Lower leg skin (tissue), 4 donors: ENCODE measurements at regions not wholly inside any gene's neighbourhood (a gene's known extent, or its start where the extent isn't known, plus 50 kb on each side); places are given as distances from the start of the nearest gene placed in this dataset.

ENCODE experiments used
- DNase-seq, 2 donors: peaks; one replicate each; pipeline ENCODE4 v3.0.0-alpha.2; 2019; ENCODE audit warnings: low spot score in 2 of 2
- H3K4me3 ChIP-seq: fragments of 200-600 bp; sonication (generic); 2 replicates; pipeline ENCODE4 v1.5.1; 2017; ENCODE audit warnings: mild to moderate bottlenecking, low read depth; ENCODE audit not compliant: poor library complexity, severe bottlenecking
- CTCF ChIP-seq, 3 donors: fragments of 450-650 bp; IDR thresholded peaks; one replicate each; pipeline ENCODE4 v1.5.1; 2016; ENCODE audit warnings: antibody characterized with exemption in 3 of 3, mild to moderate bottlenecking in 3 of 3, moderate library complexity in 2 of 3
- POLR2A ChIP-seq, 2 donors: fragments of 450-650 bp; IDR thresholded peaks; one replicate each; pipeline ENCODE4 v1.6.1; 2016 to 2017; ENCODE audit warnings: antibody characterized with exemption in 2 of 2, mild to moderate bottlenecking in 1 of 2, moderate library complexity in 1 of 2
- WGBS, 2 donors: methylation state at CpG; one replicate each; pipeline ENCODE4 v1.1.5; 2018; 5-methylcytosine and 5-hydroxymethylcytosine counted together
- intact Hi-C: fragments of 100-400 bp; cut with DNase I; formaldehyde crosslinking; loops from one replicate; pipeline ENCODE4 v1.15.0; 2023; ENCODE audit warnings: low total_unique reads

GRCh38 chrY:21240662-21241310 is 270.4 kb upstream of the RBMY1B start:
- DNase-seq: no peak
- intact Hi-C loops: no loop called here
- WGBS, 2 donors: 62% methylated on average over 2 of the region's 2 CpGs; no CpG with 5 or more reads in 1 of the 2 donors
- TF ChIP-seq CTCF (IDR thresholded peaks at IDR 0.05) (no peak), POLR2A (IDR thresholded peaks at IDR 0.05) (no peak)
- H3K4me3 ChIP-seq: no peak overlapping the region

- intact Hi-C loops: no loop called here
- no peak for DNase-seq
- TF ChIP-seq POLR2A (IDR thresholded peaks at IDR 0.05) (no peak), CTCF (IDR thresholded peaks at IDR 0.05) (no peak)
- no peak overlapping the region for H3K4me3 ChIP-seq
- 83% methylated on average over 2 of the region's 2 CpGs; no CpG with 5 or more reads in 1 of the 2 donors for WGBS, 2 donors
Measured at GRCh38 chrY:21242793-21243192, 268.3 kb upstream of the RBMY1B start.

GRCh38 chrY:21246780-21247179 is 264.4 kb upstream of the RBMY1B start:
- intact Hi-C loops: no loop called here
- H3K4me3 ChIP-seq: no peak overlapping the region
- TF ChIP-seq POLR2A (IDR thresholded peaks at IDR 0.05) (no peak), CTCF (IDR thresholded peaks at IDR 0.05) (no peak)
- WGBS, 2 donors: 63% methylated on average over 5 of the region's 5 CpGs; no CpG with 5 or more reads in 1 of the 2 donors
- DNase-seq: no peak

GRCh38 chrY:21248591-21248990 is 262.5 kb upstream of the RBMY1B start:
- WGBS, 2 donors: 54% methylated on average over 5 of the region's 5 CpGs; no CpG with 5 or more reads in 1 of the 2 donors
- H3K4me3 ChIP-seq: no peak overlapping the region
- DNase-seq: no peak
- intact Hi-C loops: no loop called here
- TF ChIP-seq POLR2A (IDR thresholded peaks at IDR 0.05): no peak
- no peak for TF ChIP-seq CTCF (IDR thresholded peaks at IDR 0.05)

GRCh38 chrY:21253455-21254248 is 257.5 kb upstream of the RBMY1B start:
- no peak for DNase-seq
- no peak overlapping the region for H3K4me3 ChIP-seq
- intact Hi-C loops: no loop called here
- TF ChIP-seq POLR2A (IDR thresholded peaks at IDR 0.05): no peak
- no peak for TF ChIP-seq CTCF (IDR thresholded peaks at IDR 0.05)
- WGBS, 2 donors: 93% methylated on average over 1 of the region's 2 CpGs; no CpG with 5 or more reads in 1 of the 2 donors
